AG04449 (cell line): ENCODE measurements at regions not wholly inside any gene's neighbourhood (a gene's known extent, or its start where the extent isn't known, plus 50 kb on each side); places are given as distances from the start of the nearest gene placed in this dataset.

ENCODE experiments used
- CTCF ChIA-PET: fragments of 350-600 bp; formaldehyde crosslinking; extraction: SDS; loops from one replicate; lab custom pipeline; 2021; ENCODE audit warnings: antibody characterized with exemption; lab: Yijun Ruan, JAX
- POLR2A ChIA-PET: fragments of 400-600, 350-600 bp; formaldehyde crosslinking; extraction: SDS; loops from one replicate; lab custom pipeline; 2020; ENCODE audit warnings: antibody characterized with exemption, inconsistent platforms; lab: Yijun Ruan, JAX
- DNase-seq: peaks from one replicate; pipeline ENCODE4 v3.0.0-alpha.2; 2010; ENCODE audit warnings: low read depth, low spot score
- H3K4me3 ChIP-seq: 2 replicates; pipeline ENCODE4 v1.5.1; 2011; ENCODE audit warnings: low read depth, mild to moderate bottlenecking, control low read depth, low read length
- TF ChIP-seq, protein P1 (sequence below): IDR thresholded peaks from one replicate; pipeline ENCODE4 v1.5.1; 2011; ENCODE audit warnings: mild to moderate bottlenecking, moderate library complexity, low read length, control low read depth, inconsistent platforms; ENCODE audit not compliant: insufficient read depth; ENCODE audit errors: missing control alignments

DNA sequence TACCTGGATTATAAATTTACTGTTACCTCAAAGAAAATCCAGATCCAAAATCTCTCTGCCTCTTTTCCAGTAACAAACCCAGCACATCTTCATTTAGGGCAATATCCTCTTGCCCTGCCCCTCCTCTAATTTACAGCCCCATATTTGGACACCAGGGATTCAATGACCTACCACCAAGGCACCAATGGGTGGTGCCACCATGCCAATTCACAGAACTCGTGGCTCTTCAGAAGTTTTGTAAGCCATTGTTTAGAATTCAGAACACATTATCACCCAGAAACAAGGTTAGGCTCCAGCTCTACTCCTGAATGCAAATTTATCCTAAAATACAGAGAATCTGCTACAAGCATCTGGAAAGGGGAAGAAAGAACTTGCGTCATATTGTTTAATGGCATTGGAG, 67.8 kb upstream of the SASH1 start:
- ChIA-PET CTCF (interaction anchor here (1.1 to 1.9 kb wide), 3 partner anchors 17 to 98 kb away, joined by 3 to 5 read pairs (median 3); no protein-coding TSS in a partner anchor), POLR2A (interaction anchor here (0.7 kb wide), 1 partner anchor 13 kb away, joined by 3 read pairs; no protein-coding TSS in a partner anchor)
- no peak for DNase-seq
- H3K4me3 ChIP-seq: no peak overlapping the region
- TF ChIP-seq, protein P1, sequence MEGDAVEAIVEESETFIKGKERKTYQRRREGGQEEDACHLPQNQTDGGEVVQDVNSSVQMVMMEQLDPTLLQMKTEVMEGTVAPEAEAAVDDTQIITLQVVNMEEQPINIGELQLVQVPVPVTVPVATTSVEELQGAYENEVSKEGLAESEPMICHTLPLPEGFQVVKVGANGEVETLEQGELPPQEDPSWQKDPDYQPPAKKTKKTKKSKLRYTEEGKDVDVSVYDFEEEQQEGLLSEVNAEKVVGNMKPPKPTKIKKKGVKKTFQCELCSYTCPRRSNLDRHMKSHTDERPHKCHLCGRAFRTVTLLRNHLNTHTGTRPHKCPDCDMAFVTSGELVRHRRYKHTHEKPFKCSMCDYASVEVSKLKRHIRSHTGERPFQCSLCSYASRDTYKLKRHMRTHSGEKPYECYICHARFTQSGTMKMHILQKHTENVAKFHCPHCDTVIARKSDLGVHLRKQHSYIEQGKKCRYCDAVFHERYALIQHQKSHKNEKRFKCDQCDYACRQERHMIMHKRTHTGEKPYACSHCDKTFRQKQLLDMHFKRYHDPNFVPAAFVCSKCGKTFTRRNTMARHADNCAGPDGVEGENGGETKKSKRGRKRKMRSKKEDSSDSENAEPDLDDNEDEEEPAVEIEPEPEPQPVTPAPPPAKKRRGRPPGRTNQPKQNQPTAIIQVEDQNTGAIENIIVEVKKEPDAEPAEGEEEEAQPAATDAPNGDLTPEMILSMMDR: no peak

GRCh38 chr6:148285205-148285604, 57.4 kb upstream of the SASH1 start:
- TF ChIP-seq, protein P1: no peak
- no peak for DNase-seq
- H3K4me3 ChIP-seq: no peak overlapping the region
- CTCF ChIA-PET: interaction anchor here (2.5 kb wide), 1 partner anchor 105 kb away, joined by 8 read pairs; no protein-coding TSS in a partner anchor
- POLR2A ChIA-PET: interaction anchor here (0.7 kb wide), 1 partner anchor 26 kb away, joined by 3 read pairs; no protein-coding TSS in a partner anchor

GRCh38 chr6:148286563-148286962, 56.1 kb upstream of the SASH1 start:
- CTCF ChIA-PET: interaction anchor here (0.9 to 1.2 kb wide), 3 partner anchors 9 to 109 kb away, joined by 3 to 4 read pairs (median 4); no protein-coding TSS in a partner anchor
- POLR2A ChIA-PET: no interaction called here
- no peak overlapping the region for H3K4me3 ChIP-seq
- no peak for DNase-seq
- TF ChIP-seq, protein P1: no peak

DNA sequence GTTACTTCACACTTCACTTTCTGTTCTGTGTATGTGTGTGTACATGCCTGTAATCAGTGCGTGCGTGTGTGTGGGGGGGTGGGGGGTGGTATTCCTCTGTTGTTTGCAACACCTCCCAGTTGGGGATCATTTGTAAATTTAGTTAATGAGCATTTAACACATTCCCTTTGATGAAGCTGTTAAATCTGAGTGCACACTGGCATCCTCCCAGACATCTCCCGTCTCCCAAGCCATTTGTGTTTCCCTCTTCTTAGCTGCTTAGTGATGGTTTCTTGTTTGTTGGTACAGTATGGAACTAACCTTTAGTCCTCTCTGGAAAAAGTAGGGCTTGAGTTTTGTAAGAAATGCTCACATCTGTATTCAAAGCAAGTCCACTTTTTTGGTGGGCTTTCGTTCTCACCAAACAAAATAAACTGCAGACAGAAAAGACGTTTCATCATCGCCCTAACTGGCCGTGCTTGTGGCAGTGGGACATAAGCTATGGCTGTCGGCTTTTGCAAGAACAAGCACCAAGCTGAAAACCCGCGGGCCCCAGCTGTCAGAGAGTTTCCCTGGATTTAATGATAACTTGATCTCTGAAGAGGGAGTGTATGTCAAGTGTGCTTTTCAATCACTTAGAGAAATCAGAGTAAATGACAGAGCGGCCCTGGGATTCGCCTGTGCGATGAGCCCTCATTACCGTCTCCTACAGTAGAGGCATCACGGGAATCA, 54.9 kb upstream of the SASH1 start:
- DNase-seq: no peak
- no peak overlapping the region for H3K4me3 ChIP-seq
- TF ChIP-seq, protein P1: no peak
- ChIA-PET POLR2A (interaction anchor here (0.9 kb wide), 1 partner anchor 16 kb away, joined by 3 read pairs; no protein-coding TSS in a partner anchor), CTCF (interaction anchor here (1.6 kb wide), 1 partner anchor 111 kb away, joined by 3 read pairs; no protein-coding TSS in a partner anchor)

- CTCF ChIA-PET: interaction anchor here (1.6 kb wide), 1 partner anchor 111 kb away, joined by 3 read pairs; no protein-coding TSS in a partner anchor
- DNase-seq: no peak
- POLR2A ChIA-PET: interaction anchor here (0.9 kb wide), 1 partner anchor 17 kb away, joined by 3 read pairs; no protein-coding TSS in a partner anchor
Measured at GRCh38 chr6:148288541-148288940, 54.1 kb upstream of the SASH1 start.

More at GRCh38 chr6:148288541-148288940, 54.1 kb upstream of the SASH1 start:
- TF ChIP-seq, protein P1: no peak
- no peak overlapping the region for H3K4me3 ChIP-seq
